ENCODE measurements at regions not wholly inside any gene's neighbourhood (a gene's known extent, or its start where the extent isn't known, plus 50 kb on each side); places are given as distances from the start of the nearest gene placed in this dataset.
"Not testable (repeated sequence)": the region's sequence is repeated elsewhere in the genome, so short reads cannot be mapped to it uniquely, and the experiment has no call there.

GRCh38 chr2:100736121-100736915 is 83.6 kb upstream of the NPAS2 start:
- no peak for DNase-seq (ENCODE audit: extremely low read depth, low read depth, low spot score)

- no peak for DNase-seq (ENCODE audit: extremely low read depth, low read depth, low spot score)
These were observed 80.1 kb upstream of the NPAS2 start for GRCh38 chr2:100739735-100740432.

DNA sequence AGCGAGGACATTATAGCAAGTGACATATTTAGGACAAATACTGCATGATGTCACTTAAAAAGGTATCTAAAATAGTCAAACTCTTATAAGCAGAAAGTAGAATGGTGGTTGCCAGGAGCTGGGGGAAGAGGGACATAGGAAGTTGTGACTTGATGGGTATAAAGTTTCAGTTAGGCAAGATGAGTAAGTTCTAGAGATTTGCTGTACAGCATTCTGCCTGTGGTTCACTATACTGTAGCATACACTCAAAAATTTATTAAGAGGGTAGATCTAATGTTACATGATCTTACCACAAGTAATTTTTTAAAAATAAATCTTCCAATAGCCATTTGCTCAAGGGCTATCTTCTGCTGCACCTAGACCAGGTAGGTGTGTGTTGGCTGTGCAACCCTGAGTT is 78.1 kb upstream of the NPAS2 start:
- DNase-seq (ENCODE audit: extremely low read depth, low read depth, low spot score) = no peak

- DNase-seq (ENCODE audit: extremely low read depth, low read depth, low spot score) = no peak
These were observed 77.4 kb upstream of the NPAS2 start for GRCh38 chr2:100742277-100743254.

- no peak for DNase-seq (ENCODE audit: extremely low read depth, low read depth, low spot score)
These were observed 76.2 kb upstream of the NPAS2 start for GRCh38 chr2:100743741-100744140.

GRCh38 chr2:100744184-100744583 is 75.8 kb upstream of the NPAS2 start:
- DNase-seq (ENCODE audit: extremely low read depth, low read depth, low spot score) = no peak

GRCh38 chr2:100744589-100744988 is 75.3 kb upstream of the NPAS2 start:
- DNase-seq (ENCODE audit: extremely low read depth, low read depth, low spot score) = no peak

GRCh38 chr2:100745604-100746003 is 74.3 kb upstream of the NPAS2 start:
- DNase-seq (ENCODE audit: extremely low read depth, low read depth, low spot score) = no peak

DNA sequence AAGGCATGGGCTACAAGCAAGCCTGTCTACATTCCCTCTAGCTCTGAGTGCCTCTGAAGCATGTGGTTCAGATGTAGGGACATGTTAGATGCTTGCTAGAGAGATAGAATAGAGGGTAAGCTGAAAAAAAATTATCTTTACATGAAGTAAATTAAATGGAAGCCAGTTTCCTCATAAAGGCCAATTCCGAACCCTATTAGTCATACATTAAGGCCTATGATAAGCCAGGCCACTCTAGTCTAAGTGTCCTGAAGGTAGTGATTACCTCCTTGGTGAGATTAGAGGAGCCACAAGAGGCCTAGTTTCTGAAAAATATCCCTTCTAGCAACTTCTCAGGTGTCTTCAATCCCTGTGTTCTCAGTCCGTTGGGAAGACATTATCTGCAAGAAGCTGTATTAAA is 72.4 kb upstream of the NPAS2 start:
- DNase-seq (ENCODE audit: extremely low read depth, low read depth, low spot score) = no peak

GRCh38 chr2:100747996-100748615 is 71.8 kb upstream of the NPAS2 start:
- DNase-seq (ENCODE audit: extremely low read depth, low read depth, low spot score) = no peak

DNA sequence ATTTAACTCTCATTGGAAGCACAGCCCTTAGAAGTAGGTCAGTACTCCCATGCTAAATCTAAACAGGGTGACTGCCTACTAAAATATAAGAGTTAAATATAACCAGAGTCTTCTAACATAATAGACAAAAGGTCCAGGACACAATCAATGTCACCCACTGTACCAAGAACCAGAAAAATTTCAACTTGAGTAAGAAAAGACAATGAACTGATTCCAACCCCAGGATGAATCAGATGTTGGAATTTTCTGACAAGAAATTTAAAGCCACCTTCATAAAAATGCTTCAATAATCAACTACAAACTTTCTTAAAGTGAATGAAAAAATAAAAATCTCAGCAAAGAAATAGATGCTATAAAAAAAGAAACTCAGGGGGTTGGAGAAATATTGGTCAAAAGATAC is 71.3 kb upstream of the NPAS2 start:
- no peak for DNase-seq (ENCODE audit: extremely low read depth, low read depth, low spot score)

GRCh38 chr2:100749771-100750542 is 70.0 kb upstream of the NPAS2 start:
- DNase-seq (ENCODE audit: extremely low read depth, low read depth, low spot score) = no peak

GRCh38 chr2:100751871-100752625 is 67.9 kb upstream of the NPAS2 start:
- DNase-seq (ENCODE audit: extremely low read depth, low read depth, low spot score) = not testable (repeated sequence)

GRCh38 chr2:100752628-100753333 is 67.2 kb upstream of the NPAS2 start:
- DNase-seq (ENCODE audit: extremely low read depth, low read depth, low spot score) = no peak

GRCh38 chr2:100753444-100753843 is 66.5 kb upstream of the NPAS2 start:
- DNase-seq (ENCODE audit: extremely low read depth, low read depth, low spot score) = no peak

DNA sequence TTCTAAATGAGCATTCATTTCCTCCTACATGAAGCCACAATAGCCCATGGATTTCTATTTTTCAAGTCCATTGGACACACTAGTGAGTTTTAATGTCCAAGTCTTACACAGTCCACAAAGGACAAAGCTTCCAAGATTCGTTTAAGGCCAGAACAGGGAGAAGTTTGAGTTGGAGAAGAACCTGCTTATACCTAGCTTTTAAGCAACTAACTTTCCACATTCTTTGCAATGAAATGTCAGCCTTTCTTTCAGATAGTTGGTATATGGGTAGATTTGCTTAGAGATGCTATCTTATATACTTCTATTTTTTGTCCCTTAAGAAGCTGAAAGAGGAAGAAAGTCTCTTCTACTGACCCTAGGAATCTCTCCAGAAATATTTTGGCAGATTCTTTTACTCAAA is 66.1 kb upstream of the NPAS2 start:
- DNase-seq (ENCODE audit: extremely low read depth, low read depth, low spot score) = no peak

- no peak for DNase-seq (ENCODE audit: extremely low read depth, low read depth, low spot score)
These were observed 65.0 kb upstream of the NPAS2 start for GRCh38 chr2:100754951-100755350.

DNA sequence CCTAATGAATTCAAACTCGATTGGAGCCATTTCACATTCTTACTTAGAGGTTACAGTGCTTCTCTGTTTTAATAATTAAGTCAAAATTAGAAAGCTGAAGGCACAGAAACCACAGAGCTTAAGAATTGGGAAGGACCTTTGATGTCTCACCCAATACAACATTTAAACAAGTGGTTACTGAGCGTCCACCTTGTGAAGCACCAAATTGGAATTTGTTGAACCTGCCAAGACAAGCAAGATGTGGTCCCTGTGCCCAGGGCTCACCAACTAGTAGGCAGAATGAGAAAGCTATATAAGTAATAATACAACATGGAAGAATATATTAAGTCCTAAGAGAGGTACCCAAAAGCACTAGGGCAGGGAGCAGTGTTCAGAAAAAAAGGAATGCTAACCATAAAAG is 64.5 kb upstream of the NPAS2 start:
- no peak for DNase-seq (ENCODE audit: extremely low read depth, low read depth, low spot score)

- no peak for DNase-seq (ENCODE audit: extremely low read depth, low read depth, low spot score)
These were observed 63.2 kb upstream of the NPAS2 start for GRCh38 chr2:100756704-100757103.
